ENCODE measurements at regions not wholly inside any gene's neighbourhood (a gene's known extent, or its start where the extent isn't known, plus 50 kb on each side); places are given as distances from the start of the nearest gene placed in this dataset.
A peak's percentile ranks its signal among the peaks of the same experiment; 100 is the strongest.

GRCh38 chr17:79407385-79407784, 203.5 kb downstream of the RBFOX3 start:
- Histone ChIP-seq H3K9ac (ENCODE audit: low read length in 2 of 2) (no peak overlapping the region), H3K9me3 (ENCODE audit: control insufficient read depth in 2 of 2, low read length in 2 of 2) (no peaks in the 10 kb centered on the region), H3K27ac (ENCODE audit: low read length) (no peak overlapping the region), H3K36me3 (ENCODE audit: control insufficient read depth in 2 of 2, insufficient read depth in 2 of 2, low read length in 2 of 2) (no peaks in the 10 kb centered on the region), H3K27me3 (ENCODE audit: control insufficient read depth in 1 of 2, insufficient read depth in 2 of 2, low read length in 2 of 2) (peaks cover 15 to 23% of the 10 kb centered on the region in 2 donors), H3K4me1 (ENCODE audit: control insufficient read depth, insufficient read depth, low read length) (peaks cover 1% of the 10 kb centered on the region), H3K4me3 (ENCODE audit: low read length in 2 of 2) (no peak overlapping the region)

- Histone ChIP-seq H3K36me3 (ENCODE audit: control insufficient read depth in 2 of 2, insufficient read depth in 2 of 2, low read length in 2 of 2) (no peaks in the 10 kb centered on the region), H3K9me3 (ENCODE audit: control insufficient read depth in 2 of 2, low read length in 2 of 2) (no peaks in the 10 kb centered on the region), H3K27me3 (ENCODE audit: control insufficient read depth in 1 of 2, insufficient read depth in 2 of 2, low read length in 2 of 2) (peaks cover 15 to 25% of the 10 kb centered on the region in 2 donors), H3K27ac (ENCODE audit: low read length) (no peak overlapping the region), H3K4me1 (ENCODE audit: control insufficient read depth, insufficient read depth, low read length) (peaks cover 2% of the 10 kb centered on the region), H3K4me3 (ENCODE audit: low read length in 2 of 2) (no peak overlapping the region), H3K9ac (ENCODE audit: low read length in 2 of 2) (no peak overlapping the region)
Observed at GRCh38 chr17:79406316-79406715, 204.5 kb downstream of the RBFOX3 start.

DNA sequence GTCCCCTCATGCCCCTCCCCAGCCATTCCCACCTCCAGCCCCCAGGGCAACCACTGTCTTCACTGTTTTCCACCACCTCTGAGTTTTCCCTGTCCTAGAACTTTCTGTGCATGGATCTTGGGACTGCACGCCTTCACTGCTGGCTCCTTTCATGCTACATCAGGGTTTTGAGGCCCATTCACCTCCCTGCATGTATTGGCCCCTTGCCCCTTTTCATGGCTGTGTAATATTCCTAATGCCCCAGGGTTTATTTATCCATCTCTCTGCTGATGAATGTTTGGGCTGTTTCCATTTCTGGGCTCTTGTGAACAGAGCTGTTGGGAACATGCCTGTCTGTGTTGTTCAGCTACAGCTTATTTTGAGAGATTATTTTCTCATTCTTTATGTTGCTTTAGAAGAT, 205.0 kb downstream of the RBFOX3 start:
- Histone ChIP-seq H3K9ac (ENCODE audit: low read length in 2 of 2) (no peak overlapping the region), H3K27me3 (ENCODE audit: control insufficient read depth in 1 of 2, insufficient read depth in 2 of 2, low read length in 2 of 2) (peaks cover 15 to 27% of the 10 kb centered on the region in 2 donors), H3K36me3 (ENCODE audit: control insufficient read depth in 2 of 2, insufficient read depth in 2 of 2, low read length in 2 of 2) (no peaks in the 10 kb centered on the region), H3K4me1 (ENCODE audit: control insufficient read depth, insufficient read depth, low read length) (peaks cover 6% of the 10 kb centered on the region), H3K4me3 (ENCODE audit: low read length in 2 of 2) (no peak overlapping the region), H3K9me3 (ENCODE audit: control insufficient read depth in 2 of 2, low read length in 2 of 2) (no peaks in the 10 kb centered on the region), H3K27ac (ENCODE audit: low read length) (no peak overlapping the region)

GRCh38 chr17:79404136-79404911, 206.5 kb downstream of the RBFOX3 start:
- Histone ChIP-seq H3K9me3 (ENCODE audit: control insufficient read depth in 2 of 2, low read length in 2 of 2) (no peaks in the 10 kb centered on the region), H3K4me1 (ENCODE audit: control insufficient read depth, insufficient read depth, low read length) (peaks cover 7% of the 10 kb centered on the region), H3K27ac (ENCODE audit: low read length) (no peak overlapping the region), H3K9ac (ENCODE audit: low read length in 2 of 2) (no peak overlapping the region), H3K4me3 (ENCODE audit: low read length in 2 of 2) (no peak overlapping the region), H3K36me3 (ENCODE audit: control insufficient read depth in 2 of 2, insufficient read depth in 2 of 2, low read length in 2 of 2) (no peaks in the 10 kb centered on the region), H3K27me3 (ENCODE audit: control insufficient read depth in 1 of 2, insufficient read depth in 2 of 2, low read length in 2 of 2) (peaks cover 26 to 32% of the 10 kb centered on the region in 2 donors)

DNA sequence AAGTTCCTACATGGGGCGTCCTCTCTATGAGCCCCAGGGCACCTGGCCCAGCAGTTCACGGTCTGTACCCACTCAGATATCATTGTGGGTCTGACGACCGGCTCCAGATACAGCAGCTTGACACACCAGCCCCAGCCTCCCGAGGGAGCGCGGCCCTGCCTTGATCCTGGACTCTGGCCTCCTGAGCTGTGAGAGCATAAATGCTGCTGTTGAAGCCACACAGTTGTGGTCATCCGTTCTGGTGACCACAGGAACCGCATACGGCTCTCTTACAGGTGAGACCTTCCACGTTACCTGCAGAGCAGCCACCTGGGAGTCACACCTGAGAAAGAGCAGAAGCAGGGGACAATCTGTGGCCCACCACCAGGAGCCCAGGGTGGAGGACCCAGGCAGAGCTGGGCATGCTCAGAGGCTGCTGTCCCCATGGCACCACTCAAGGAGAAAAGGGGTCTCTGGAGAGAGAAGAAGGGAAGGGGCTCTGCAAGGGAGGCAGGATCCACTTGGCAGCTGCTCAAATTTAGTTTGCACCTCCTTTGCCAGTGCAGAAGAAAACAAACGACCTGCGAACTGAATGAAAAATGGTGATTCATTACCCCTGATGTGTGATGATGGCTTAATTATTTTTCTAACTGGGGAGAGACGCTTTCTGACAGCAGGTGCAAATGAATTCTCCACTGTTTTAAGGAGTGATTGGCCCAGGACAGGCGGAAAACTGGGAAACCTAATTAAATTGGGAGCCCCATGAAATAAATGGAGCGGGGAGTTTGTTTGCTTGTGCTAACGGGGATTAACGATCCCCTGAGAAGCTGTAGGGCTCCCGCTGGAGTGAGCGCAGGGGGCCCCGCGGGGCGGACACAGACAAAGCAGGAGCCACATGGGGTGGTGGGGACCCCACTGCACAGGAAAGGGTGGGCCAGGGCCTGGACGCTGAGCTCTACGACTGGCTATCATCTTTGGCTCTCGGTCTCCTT, 208.9 kb downstream of the RBFOX3 start:
- no peaks in the 10 kb centered on the region for H3K9me3 ChIP-seq (ENCODE audit: control insufficient read depth in 2 of 2, low read length in 2 of 2)
- no peak overlapping the region for H3K27ac ChIP-seq (ENCODE audit: low read length)
- peaks cover 7% of the 10 kb centered on the region for H3K4me1 ChIP-seq (ENCODE audit: control insufficient read depth, insufficient read depth, low read length)
- peaks cover 28 to 30% of the 10 kb centered on the region in 2 donors for H3K27me3 ChIP-seq (ENCODE audit: control insufficient read depth in 1 of 2, insufficient read depth in 2 of 2, low read length in 2 of 2)
- H3K36me3 ChIP-seq (ENCODE audit: control insufficient read depth in 2 of 2, insufficient read depth in 2 of 2, low read length in 2 of 2): no peaks in the 10 kb centered on the region
- no peak overlapping the region for H3K9ac ChIP-seq (ENCODE audit: low read length in 2 of 2)
- H3K4me3 ChIP-seq (ENCODE audit: low read length in 2 of 2): no peak overlapping the region

GRCh38 chr17:79400989-79401703, 209.7 kb downstream of the RBFOX3 start:
- no peaks in the 10 kb centered on the region for H3K36me3 ChIP-seq (ENCODE audit: control insufficient read depth in 2 of 2, insufficient read depth in 2 of 2, low read length in 2 of 2)
- no peaks in the 10 kb centered on the region for H3K9me3 ChIP-seq (ENCODE audit: control insufficient read depth in 2 of 2, low read length in 2 of 2)
- H3K27me3 ChIP-seq (ENCODE audit: control insufficient read depth in 1 of 2, insufficient read depth in 2 of 2, low read length in 2 of 2): peaks cover 24 to 28% of the 10 kb centered on the region in 2 donors
- peaks cover 7% of the 10 kb centered on the region for H3K4me1 ChIP-seq (ENCODE audit: control insufficient read depth, insufficient read depth, low read length)
- H3K9ac ChIP-seq (ENCODE audit: low read length in 2 of 2): peak overlapping the region in 1 of 2 donors; percentile 21
- peak overlapping the region; percentile 50 to 71 for H3K4me3 ChIP-seq (ENCODE audit: low read length in 2 of 2)
- H3K27ac ChIP-seq (ENCODE audit: low read length): no peak overlapping the region

DNA sequence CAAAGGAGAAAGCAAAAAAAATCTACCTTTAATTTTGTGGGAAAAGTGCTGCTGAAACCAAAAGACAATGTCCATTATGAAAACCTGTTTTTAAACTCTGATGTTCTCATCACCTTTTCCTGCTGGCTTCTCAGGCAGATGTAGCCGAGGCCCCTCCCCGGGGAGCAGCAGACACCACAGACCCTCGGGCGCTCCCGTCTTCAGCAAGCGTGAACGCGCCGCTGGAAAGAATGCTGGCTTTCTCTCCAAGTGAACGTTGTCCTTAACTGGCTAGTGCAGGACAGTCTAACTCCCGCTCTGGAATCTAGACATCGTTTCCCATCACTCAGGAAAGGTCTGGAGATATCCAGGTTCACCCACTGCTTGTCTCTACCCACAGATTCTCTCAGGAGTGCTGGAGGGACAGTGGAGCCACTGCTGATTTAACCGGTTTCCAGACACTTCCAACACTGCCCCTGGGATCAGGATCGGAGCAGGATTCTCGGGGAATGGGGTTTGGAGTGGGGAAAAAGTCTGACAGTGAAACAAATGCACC, 211.2 kb downstream of the RBFOX3 start:
- Histone ChIP-seq H3K4me3 (ENCODE audit: low read length in 2 of 2) (no peak overlapping the region), H3K27ac (ENCODE audit: low read length) (no peak overlapping the region), H3K27me3 (ENCODE audit: control insufficient read depth in 1 of 2, insufficient read depth in 2 of 2, low read length in 2 of 2) (peaks cover 21 to 31% of the 10 kb centered on the region in 2 donors), H3K9me3 (ENCODE audit: control insufficient read depth in 2 of 2, low read length in 2 of 2) (no peaks in the 10 kb centered on the region), H3K9ac (ENCODE audit: low read length in 2 of 2) (no peak overlapping the region), H3K36me3 (ENCODE audit: control insufficient read depth in 2 of 2, insufficient read depth in 2 of 2, low read length in 2 of 2) (no peaks in the 10 kb centered on the region), H3K4me1 (ENCODE audit: control insufficient read depth, insufficient read depth, low read length) (peaks cover 7% of the 10 kb centered on the region)

- H3K27ac ChIP-seq (ENCODE audit: low read length): no peak overlapping the region
- H3K4me1 ChIP-seq (ENCODE audit: control insufficient read depth, insufficient read depth, low read length): peaks cover 7% of the 10 kb centered on the region
- no peak overlapping the region for H3K4me3 ChIP-seq (ENCODE audit: low read length in 2 of 2)
- no peaks in the 10 kb centered on the region for H3K9me3 ChIP-seq (ENCODE audit: control insufficient read depth in 2 of 2, low read length in 2 of 2)
- no peak overlapping the region for H3K9ac ChIP-seq (ENCODE audit: low read length in 2 of 2)
- H3K36me3 ChIP-seq (ENCODE audit: control insufficient read depth in 2 of 2, insufficient read depth in 2 of 2, low read length in 2 of 2): no peaks in the 10 kb centered on the region
- peaks cover 30 to 43% of the 10 kb centered on the region in 2 donors for H3K27me3 ChIP-seq (ENCODE audit: control insufficient read depth in 1 of 2, insufficient read depth in 2 of 2, low read length in 2 of 2)
Observed at GRCh38 chr17:79398441-79398840, 212.4 kb downstream of the RBFOX3 start.

DNA sequence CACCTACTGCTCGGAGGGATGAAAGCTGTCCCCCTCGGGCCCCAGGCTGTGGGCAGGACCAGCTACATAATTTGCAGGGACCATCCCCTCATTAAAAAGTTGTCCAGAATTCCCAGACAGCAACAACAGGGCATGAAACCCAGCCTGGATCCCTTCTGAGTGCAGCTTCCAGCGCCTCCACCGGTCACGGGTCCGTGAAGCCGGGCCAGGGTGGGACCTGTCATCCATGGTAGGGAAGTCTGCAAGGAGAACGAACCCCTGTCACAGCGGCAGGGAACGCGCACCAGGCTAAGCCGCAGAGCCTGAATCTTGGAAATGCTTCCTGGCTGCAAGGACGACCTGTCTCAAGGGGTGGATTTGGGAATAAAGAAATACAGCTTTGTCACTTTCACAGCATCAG, 214.2 kb downstream of the RBFOX3 start:
- Histone ChIP-seq H3K27me3 (ENCODE audit: control insufficient read depth in 1 of 2, insufficient read depth in 2 of 2, low read length in 2 of 2) (peaks cover 36 to 52% of the 10 kb centered on the region in 2 donors), H3K9ac (ENCODE audit: low read length in 2 of 2) (no peak overlapping the region), H3K36me3 (ENCODE audit: control insufficient read depth in 2 of 2, insufficient read depth in 2 of 2, low read length in 2 of 2) (no peaks in the 10 kb centered on the region), H3K9me3 (ENCODE audit: control insufficient read depth in 2 of 2, low read length in 2 of 2) (no peaks in the 10 kb centered on the region), H3K4me1 (ENCODE audit: control insufficient read depth, insufficient read depth, low read length) (peaks cover 11% of the 10 kb centered on the region), H3K27ac (ENCODE audit: low read length) (no peak overlapping the region), H3K4me3 (ENCODE audit: low read length in 2 of 2) (no peak overlapping the region)

- H3K27me3 ChIP-seq (ENCODE audit: control insufficient read depth in 1 of 2, insufficient read depth in 2 of 2, low read length in 2 of 2): peaks cover 45 to 55% of the 10 kb centered on the region in 2 donors
Observed at GRCh38 chr17:79395545-79395944, 215.3 kb downstream of the RBFOX3 start.

More at GRCh38 chr17:79395545-79395944, 215.3 kb downstream of the RBFOX3 start:
- H3K27ac ChIP-seq (ENCODE audit: low read length): no peak overlapping the region
- no peak overlapping the region for H3K4me3 ChIP-seq (ENCODE audit: low read length in 2 of 2)
- no peaks in the 10 kb centered on the region for H3K9me3 ChIP-seq (ENCODE audit: control insufficient read depth in 2 of 2, low read length in 2 of 2)
- peaks cover 6% of the 10 kb centered on the region for H3K4me1 ChIP-seq (ENCODE audit: control insufficient read depth, insufficient read depth, low read length)
- no peaks in the 10 kb centered on the region for H3K36me3 ChIP-seq (ENCODE audit: control insufficient read depth in 2 of 2, insufficient read depth in 2 of 2, low read length in 2 of 2)
- no peak overlapping the region for H3K9ac ChIP-seq (ENCODE audit: low read length in 2 of 2)
